Left ventricle myocardium inferior (tissue), 1 donor: ENCODE measurements at regions not wholly inside any gene's neighbourhood (a gene's known extent, or its start where the extent isn't known, plus 50 kb on each side); places are given as distances from the start of the nearest gene placed in this dataset.

Source experiments
- DNase-seq: peaks from one replicate; pipeline ENCODE4 v3.0.0-alpha.2; 2020
- H3K27ac ChIP-seq: fragments of 200-600 bp; replicated peaks from 2 replicates; pipeline ENCODE4 v1.8.0; 2021
- H3K27me3 ChIP-seq: fragments of 200-600 bp; 2 replicates; pipeline ENCODE4 v1.8.0; 2021; ENCODE audit warnings: low read depth
- H3K36me3 ChIP-seq: fragments of 200-600 bp; 2 replicates; pipeline ENCODE4 v1.8.0; 2021
- H3K4me1 ChIP-seq: fragments of 200-600 bp; 2 replicates; pipeline ENCODE4 v1.8.0; 2021
- H3K4me3 ChIP-seq: fragments of 200-600 bp; 2 replicates; pipeline ENCODE4 v1.8.0; 2021; ENCODE audit warnings: mild to moderate bottlenecking, moderate library complexity
- H3K9me3 ChIP-seq: fragments of 200-600 bp; replicated peaks from 2 replicates; pipeline ENCODE4 v1.8.0; 2021
- intact Hi-C: fragments of 100-400 bp; cut with micrococcal nuclease; formaldehyde crosslinking; loops from one replicate; pipeline ENCODE4 v1.11.0; 2022
- TF ChIP-seq, protein P1 (sequence below): fragments of 200-600 bp; IDR thresholded peaks from 2 replicates; pipeline ENCODE4 v1.8.0; 2021; ENCODE audit warnings: antibody characterized with exemption, mild to moderate bottlenecking, borderline replicate concordance
- donor health status: DM: no; HTN: yes; CAD: no; lungs with severe emphysema.

DNA sequence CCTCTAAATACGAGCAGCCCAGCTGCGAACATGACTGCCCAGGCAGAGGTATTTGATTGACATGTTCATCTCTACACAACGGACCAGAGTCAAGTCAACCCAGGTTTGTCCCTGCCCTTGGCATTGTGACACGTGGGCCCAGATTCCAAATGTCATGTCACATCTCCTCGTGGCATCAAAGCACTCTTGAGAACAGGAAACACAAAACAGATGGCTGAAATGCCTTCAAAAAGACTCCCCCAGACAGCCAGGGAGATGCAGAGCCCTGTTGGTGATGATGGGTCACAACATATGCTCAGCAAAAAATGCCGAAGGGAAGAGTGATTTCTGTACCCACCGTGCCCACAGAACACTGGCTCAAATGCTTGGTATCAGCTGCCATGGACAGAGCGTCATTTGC, 337.8 kb upstream of the DAB1 start:
- TF ChIP-seq, protein P1, sequence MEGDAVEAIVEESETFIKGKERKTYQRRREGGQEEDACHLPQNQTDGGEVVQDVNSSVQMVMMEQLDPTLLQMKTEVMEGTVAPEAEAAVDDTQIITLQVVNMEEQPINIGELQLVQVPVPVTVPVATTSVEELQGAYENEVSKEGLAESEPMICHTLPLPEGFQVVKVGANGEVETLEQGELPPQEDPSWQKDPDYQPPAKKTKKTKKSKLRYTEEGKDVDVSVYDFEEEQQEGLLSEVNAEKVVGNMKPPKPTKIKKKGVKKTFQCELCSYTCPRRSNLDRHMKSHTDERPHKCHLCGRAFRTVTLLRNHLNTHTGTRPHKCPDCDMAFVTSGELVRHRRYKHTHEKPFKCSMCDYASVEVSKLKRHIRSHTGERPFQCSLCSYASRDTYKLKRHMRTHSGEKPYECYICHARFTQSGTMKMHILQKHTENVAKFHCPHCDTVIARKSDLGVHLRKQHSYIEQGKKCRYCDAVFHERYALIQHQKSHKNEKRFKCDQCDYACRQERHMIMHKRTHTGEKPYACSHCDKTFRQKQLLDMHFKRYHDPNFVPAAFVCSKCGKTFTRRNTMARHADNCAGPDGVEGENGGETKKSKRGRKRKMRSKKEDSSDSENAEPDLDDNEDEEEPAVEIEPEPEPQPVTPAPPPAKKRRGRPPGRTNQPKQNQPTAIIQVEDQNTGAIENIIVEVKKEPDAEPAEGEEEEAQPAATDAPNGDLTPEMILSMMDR = no peak
- H3K27me3 ChIP-seq = peaks cover 16% of the 10 kb centered on the region
- H3K9me3 ChIP-seq = no peaks in the 10 kb centered on the region
- H3K36me3 ChIP-seq = no peaks in the 10 kb centered on the region
- no peak for DNase-seq
- intact Hi-C loops = no loop called here
- no peak overlapping the region for H3K4me3 ChIP-seq
- no peak overlapping the region for H3K27ac ChIP-seq
- H3K4me1 ChIP-seq = no peaks in the 10 kb centered on the region

DNA sequence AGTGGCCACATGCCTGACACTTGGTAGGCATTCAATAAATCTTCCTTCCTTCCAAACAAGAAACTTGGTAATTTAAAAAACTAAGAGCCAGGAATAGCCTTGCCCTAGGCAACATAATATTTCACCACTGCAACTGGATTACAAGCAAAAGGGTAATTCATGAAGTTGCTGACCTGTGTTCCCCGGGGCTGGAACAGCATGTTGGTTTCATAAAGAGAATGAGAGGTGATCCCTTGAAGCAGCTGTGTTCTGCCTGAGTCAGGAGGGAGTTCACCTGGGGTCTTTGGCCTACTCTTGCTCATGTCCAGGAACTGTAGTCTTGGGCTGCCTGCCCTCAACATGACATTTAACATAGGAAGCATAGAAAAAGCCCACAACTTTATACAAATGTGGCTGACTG, 329.0 kb upstream of the DAB1 start:
- DNase-seq = no peak
- TF ChIP-seq, protein P1 = no peak
- H3K36me3 ChIP-seq = no peaks in the 10 kb centered on the region
- intact Hi-C loops = no loop called here
- no peak overlapping the region for H3K4me3 ChIP-seq
- H3K4me1 ChIP-seq = no peaks in the 10 kb centered on the region
- H3K9me3 ChIP-seq = no peaks in the 10 kb centered on the region
- H3K27me3 ChIP-seq = peaks cover 3% of the 10 kb centered on the region
- no peak overlapping the region for H3K27ac ChIP-seq

DNA sequence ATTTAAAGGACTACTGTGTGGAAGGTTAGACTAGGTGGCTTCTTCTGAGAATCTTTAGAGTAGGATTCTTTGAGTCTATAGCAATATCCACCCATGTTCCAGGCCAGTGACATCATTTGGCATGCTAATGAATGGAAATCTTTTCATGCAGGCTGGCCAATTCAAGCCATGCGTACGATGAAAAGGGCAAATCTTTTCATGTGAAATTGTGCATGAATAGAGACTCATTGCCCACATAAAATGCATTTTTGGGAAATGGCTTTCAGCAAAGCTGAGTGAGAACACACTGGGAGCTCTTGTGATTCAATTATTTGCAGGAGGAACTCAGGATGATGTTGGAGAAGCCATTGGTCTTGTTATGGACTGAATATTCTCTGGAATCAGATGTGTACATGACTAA, 324.9 kb upstream of the DAB1 start:
- Histone ChIP-seq H3K27ac (no peak overlapping the region), H3K4me1 (no peaks in the 10 kb centered on the region), H3K4me3 (no peak overlapping the region), H3K27me3 (no peaks in the 10 kb centered on the region), H3K36me3 (no peaks in the 10 kb centered on the region), H3K9me3 (no peaks in the 10 kb centered on the region)
- intact Hi-C loops = no loop called here
- DNase-seq = no peak
- TF ChIP-seq, protein P1 = no peak

DNA sequence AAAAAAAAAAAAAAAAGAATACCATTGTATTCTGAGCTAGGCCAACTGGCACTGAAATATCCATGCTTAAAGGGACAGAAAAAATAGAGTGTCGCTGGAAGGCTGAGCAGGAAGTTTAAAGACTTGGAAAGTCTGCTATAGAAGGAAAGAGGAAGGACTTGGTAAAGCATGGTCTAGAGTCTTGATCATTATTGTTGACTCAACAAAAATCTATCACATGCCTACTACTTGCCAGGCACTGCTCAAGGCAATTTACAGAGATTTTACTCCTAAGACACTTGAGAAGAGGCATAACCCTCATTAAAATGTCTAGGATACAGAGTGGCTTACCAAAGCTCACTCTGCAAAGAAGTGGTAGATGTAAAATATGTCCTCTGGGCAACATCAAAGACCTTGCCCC, 324.0 kb upstream of the DAB1 start:
- DNase-seq = no peak
- intact Hi-C loops = no loop called here
- Histone ChIP-seq H3K27ac (no peak overlapping the region), H3K4me1 (no peaks in the 10 kb centered on the region), H3K27me3 (no peaks in the 10 kb centered on the region), H3K36me3 (no peaks in the 10 kb centered on the region), H3K4me3 (no peak overlapping the region), H3K9me3 (no peaks in the 10 kb centered on the region)
- TF ChIP-seq, protein P1 = no peak

DNA sequence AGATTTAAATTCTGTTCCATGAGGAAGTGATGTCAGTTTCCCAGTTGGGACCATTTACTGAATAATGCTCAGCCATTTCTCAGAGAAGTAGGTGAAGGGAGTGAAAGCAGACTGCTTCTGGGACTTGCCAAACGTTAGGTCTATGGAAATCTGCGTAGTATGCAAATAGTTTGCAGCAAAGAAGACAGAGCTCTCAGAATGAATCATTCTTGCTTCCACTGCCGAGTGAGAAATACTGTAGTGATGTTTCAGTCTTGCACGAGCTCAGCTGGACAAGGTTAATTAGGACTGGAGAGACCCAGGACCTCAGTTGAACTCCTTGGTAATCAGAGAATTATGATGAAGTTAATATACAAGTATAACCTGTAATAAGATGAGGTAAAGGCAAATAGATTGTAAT, 317.7 kb upstream of the DAB1 start:
- H3K27ac ChIP-seq = no peak overlapping the region
- no peak overlapping the region for H3K4me3 ChIP-seq
- H3K4me1 ChIP-seq = no peaks in the 10 kb centered on the region
- intact Hi-C loops = no loop called here
- H3K27me3 ChIP-seq = no peaks in the 10 kb centered on the region
- TF ChIP-seq, protein P1 = no peak
- H3K36me3 ChIP-seq = no peaks in the 10 kb centered on the region
- no peak for DNase-seq
- no peaks in the 10 kb centered on the region for H3K9me3 ChIP-seq

DNA sequence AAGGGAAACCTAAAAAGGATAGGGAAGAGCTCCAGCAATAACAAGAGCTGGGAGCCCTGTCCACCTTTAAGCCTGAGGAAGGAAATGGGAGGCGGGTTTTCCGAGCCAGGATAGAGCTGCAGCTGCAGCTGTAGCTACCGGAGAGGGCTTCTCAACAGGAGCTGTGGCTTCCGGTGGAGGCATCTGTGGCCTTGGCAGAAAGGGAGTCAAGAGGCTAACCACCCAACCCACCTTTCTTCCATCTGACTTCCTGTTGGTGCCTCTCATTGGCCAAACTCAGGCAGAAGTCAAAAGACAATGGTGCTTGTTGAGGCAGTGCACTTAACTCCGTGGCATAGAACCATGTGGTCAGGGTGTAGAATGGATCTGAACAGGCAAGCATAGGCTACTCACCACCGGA, 313.1 kb upstream of the DAB1 start:
- no peaks in the 10 kb centered on the region for H3K27me3 ChIP-seq
- H3K36me3 ChIP-seq = no peaks in the 10 kb centered on the region
- H3K4me3 ChIP-seq = no peak overlapping the region
- H3K9me3 ChIP-seq = no peaks in the 10 kb centered on the region
- DNase-seq = no peak
- H3K4me1 ChIP-seq = no peaks in the 10 kb centered on the region
- no peak overlapping the region for H3K27ac ChIP-seq
- intact Hi-C loops = no loop called here
- TF ChIP-seq, protein P1 = no peak
